ENCODE measurements at regions not wholly inside any gene's neighbourhood (a gene's known extent, or its start where the extent isn't known, plus 50 kb on each side); places are given as distances from the start of the nearest gene placed in this dataset.

DNA sequence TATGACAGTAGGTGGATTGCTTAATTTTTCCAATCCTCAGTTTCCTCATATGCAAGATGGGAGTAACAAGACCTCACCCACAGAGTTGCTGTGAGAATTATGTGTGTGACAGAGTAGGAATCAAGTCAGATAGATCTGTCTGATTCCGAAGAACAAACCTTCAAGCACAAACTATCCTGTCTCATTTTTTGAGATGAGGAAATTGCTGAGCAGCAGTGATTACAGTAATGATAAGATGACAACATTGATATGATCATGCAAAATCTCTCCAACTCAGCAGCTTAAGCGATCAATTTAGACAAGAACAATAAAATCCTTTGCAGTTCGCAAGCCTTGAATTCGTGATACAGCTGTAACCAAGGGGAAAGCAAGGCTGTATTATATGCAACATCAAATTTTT, 474.1 kb downstream of the OMA1 start:
- H3K27me3 Mint-ChIP-seq (ENCODE audit: low read depth, poor library complexity), result no peaks in the 10 kb centered on the region
- no peak overlapping the region for H3K27ac Mint-ChIP-seq
- H3K4me1 Mint-ChIP-seq, result no peaks in the 10 kb centered on the region
- no peaks in the 10 kb centered on the region for H3K36me3 Mint-ChIP-seq (ENCODE audit: low read depth)
- DNase-seq, result no peak
- TF ChIP-seq, protein P1, sequence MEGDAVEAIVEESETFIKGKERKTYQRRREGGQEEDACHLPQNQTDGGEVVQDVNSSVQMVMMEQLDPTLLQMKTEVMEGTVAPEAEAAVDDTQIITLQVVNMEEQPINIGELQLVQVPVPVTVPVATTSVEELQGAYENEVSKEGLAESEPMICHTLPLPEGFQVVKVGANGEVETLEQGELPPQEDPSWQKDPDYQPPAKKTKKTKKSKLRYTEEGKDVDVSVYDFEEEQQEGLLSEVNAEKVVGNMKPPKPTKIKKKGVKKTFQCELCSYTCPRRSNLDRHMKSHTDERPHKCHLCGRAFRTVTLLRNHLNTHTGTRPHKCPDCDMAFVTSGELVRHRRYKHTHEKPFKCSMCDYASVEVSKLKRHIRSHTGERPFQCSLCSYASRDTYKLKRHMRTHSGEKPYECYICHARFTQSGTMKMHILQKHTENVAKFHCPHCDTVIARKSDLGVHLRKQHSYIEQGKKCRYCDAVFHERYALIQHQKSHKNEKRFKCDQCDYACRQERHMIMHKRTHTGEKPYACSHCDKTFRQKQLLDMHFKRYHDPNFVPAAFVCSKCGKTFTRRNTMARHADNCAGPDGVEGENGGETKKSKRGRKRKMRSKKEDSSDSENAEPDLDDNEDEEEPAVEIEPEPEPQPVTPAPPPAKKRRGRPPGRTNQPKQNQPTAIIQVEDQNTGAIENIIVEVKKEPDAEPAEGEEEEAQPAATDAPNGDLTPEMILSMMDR (IDR thresholded peaks at IDR 0.05), result no peak
- no peak overlapping the region for H3K4me3 Mint-ChIP-seq
- H3K9me3 Mint-ChIP-seq, result no peaks in the 10 kb centered on the region

DNA sequence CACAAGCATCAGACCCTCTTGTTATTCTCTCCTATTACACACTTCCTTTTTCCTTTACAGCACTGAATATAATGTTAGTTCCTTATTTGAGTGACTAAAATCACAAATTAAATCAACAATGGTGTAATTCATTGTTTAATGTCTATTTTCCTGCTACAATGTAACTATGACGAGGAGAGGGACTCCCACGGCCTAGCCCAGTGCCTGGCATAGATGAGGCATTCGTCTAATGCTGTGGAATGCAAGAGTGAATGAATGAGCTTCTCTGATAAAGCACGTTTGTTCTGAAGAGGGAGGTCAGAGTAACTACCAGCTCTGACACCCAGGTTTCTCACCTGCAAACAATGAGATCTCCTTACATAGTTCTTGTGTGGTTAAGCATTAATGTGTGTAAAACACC, 479.4 kb downstream of the OMA1 start:
- H3K27ac Mint-ChIP-seq, result no peak overlapping the region
- TF ChIP-seq, protein P1 (IDR thresholded peaks at IDR 0.05), result no peak
- H3K27me3 Mint-ChIP-seq (ENCODE audit: low read depth, poor library complexity), result peaks cover 8% of the 10 kb centered on the region
- H3K4me3 Mint-ChIP-seq, result no peak overlapping the region
- H3K36me3 Mint-ChIP-seq (ENCODE audit: low read depth), result no peaks in the 10 kb centered on the region
- no peaks in the 10 kb centered on the region for H3K4me1 Mint-ChIP-seq
- no peak for DNase-seq
- no peaks in the 10 kb centered on the region for H3K9me3 Mint-ChIP-seq

DNA sequence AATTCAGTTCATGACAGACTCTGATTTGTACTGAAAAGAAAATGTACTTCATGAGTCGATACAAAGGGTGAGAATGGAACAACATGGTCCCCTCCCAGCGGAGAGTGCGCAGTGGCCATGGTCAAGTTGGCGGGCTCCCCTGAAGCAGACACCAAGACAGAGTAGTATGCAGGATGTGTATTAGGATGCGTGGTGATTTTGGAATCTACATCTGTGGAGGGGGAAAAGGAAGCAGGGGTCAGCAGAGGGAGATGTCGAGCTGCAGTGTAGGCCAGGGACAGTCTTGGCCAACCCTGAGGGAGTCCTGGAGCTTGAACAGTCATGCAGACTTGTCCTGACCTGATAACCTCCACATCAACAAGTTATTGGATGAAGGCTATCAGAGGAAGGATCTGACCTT, 481.0 kb downstream of the OMA1 start:
- Mint-ChIP-seq H3K27ac (no peak overlapping the region), H3K9me3 (no peaks in the 10 kb centered on the region), H3K36me3 (ENCODE audit: low read depth) (no peaks in the 10 kb centered on the region), H3K4me3 (no peak overlapping the region), H3K4me1 (no peaks in the 10 kb centered on the region), H3K27me3 (ENCODE audit: low read depth, poor library complexity) (peaks cover 8% of the 10 kb centered on the region)
- TF ChIP-seq, protein P1 (IDR thresholded peaks at IDR 0.05), result no peak
- DNase-seq, result no peak

DNA sequence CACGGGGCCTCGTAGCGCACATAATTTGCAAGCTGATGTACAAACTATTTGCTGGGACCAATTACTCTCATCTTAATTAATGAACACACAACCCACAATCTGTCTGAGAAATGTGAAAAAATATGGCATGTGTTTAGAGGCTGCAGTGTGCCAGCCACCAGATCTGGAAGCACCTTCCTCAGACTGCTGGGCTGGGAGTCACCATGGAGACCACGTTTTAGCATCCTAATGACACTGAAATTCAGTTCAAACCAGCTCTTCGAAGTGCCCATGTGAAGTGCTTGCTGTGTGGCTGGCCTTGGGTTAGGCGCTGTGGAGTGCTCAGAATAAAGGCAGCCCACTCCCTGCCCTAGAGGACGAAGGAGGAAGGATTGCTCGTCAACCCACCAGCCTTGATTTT, 482.4 kb downstream of the OMA1 start:
- Mint-ChIP-seq H3K27ac (no peak overlapping the region), H3K4me1 (no peaks in the 10 kb centered on the region), H3K9me3 (no peaks in the 10 kb centered on the region), H3K4me3 (no peak overlapping the region), H3K36me3 (ENCODE audit: low read depth) (no peaks in the 10 kb centered on the region), H3K27me3 (ENCODE audit: low read depth, poor library complexity) (peaks cover 16% of the 10 kb centered on the region)
- TF ChIP-seq, protein P1 (IDR thresholded peaks at IDR 0.05), result no peak
- DNase-seq, result no peak

DNA sequence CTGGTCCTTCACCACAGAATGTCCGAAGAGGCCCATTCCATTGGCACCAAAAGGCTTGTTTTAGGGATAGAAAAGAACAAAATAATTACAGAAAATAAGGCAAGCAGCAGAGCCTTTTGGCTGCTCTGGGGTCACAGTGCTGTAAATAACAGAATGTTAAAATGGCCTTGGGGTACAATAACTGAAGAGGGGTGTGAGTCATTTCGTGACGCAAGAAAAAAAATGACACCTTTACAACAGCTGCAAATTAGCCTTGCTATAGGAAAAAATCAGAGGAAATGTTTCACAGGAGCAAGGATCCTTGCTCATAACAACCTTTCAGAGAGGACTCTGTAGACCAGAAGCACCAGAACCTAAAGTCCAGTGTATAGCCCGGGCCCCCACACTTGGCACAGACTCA, 483.4 kb downstream of the OMA1 start:
- Mint-ChIP-seq H3K27me3 (ENCODE audit: low read depth, poor library complexity) (peaks cover 16% of the 10 kb centered on the region), H3K27ac (no peak overlapping the region), H3K9me3 (no peaks in the 10 kb centered on the region), H3K4me3 (no peak overlapping the region), H3K4me1 (no peaks in the 10 kb centered on the region), H3K36me3 (ENCODE audit: low read depth) (no peaks in the 10 kb centered on the region)
- DNase-seq, result no peak
- TF ChIP-seq, protein P1 (IDR thresholded peaks at IDR 0.05), result no peak

DNA sequence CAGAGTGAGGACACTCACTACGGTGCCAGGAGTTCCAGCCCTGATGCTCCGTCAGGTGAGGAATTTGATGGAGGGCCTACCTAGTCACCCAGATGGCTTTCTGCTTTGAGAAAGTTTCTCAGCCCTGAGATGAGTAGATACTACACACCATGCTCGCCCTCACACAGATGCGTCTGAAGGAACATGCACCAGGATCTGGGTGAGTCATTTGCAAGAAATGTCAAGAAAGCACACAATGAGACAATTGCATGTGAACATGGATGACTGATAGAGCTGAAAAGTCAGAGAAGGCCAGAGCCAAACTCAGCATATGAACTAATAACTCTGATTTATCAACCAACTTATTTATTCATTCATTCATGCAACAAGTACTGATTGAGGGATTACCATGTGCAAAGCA, 483.9 kb downstream of the OMA1 start:
- no peaks in the 10 kb centered on the region for H3K9me3 Mint-ChIP-seq
- H3K27ac Mint-ChIP-seq, result no peak overlapping the region

More for the DNA sequence above, 483.9 kb downstream of the OMA1 start:
- DNase-seq, result no peak
- H3K27me3 Mint-ChIP-seq (ENCODE audit: low read depth, poor library complexity), result peaks cover 16% of the 10 kb centered on the region
- no peaks in the 10 kb centered on the region for H3K36me3 Mint-ChIP-seq (ENCODE audit: low read depth)
- TF ChIP-seq, protein P1 (IDR thresholded peaks at IDR 0.05), result no peak
- H3K4me3 Mint-ChIP-seq, result no peak overlapping the region
- H3K4me1 Mint-ChIP-seq, result no peaks in the 10 kb centered on the region

Measured in nephron progenitor cell (in vitro differentiated cells).